Hepatocyte (in vitro differentiated cells): ENCODE measurements at regions not wholly inside any gene's neighbourhood (a gene's known extent, or its start where the extent isn't known, plus 50 kb on each side); places are given as distances from the start of the nearest gene placed in this dataset.

Experiments
- EZH2 ChIP-seq: fragments of 200-600 bp; sonication (generic); IDR thresholded peaks from 2 replicates; pipeline ENCODE4 v1.6.1; 2016; ENCODE audit warnings: antibody characterized with exemption, mild to moderate bottlenecking, borderline replicate concordance
- TF ChIP-seq, protein P1 (sequence below): fragments of 200-600 bp; sonication (generic); IDR thresholded peaks from 2 replicates; pipeline ENCODE4 v1.5.1; 2016; ENCODE audit warnings: antibody characterized with exemption, mild to moderate bottlenecking; ENCODE audit not compliant: poor library complexity

- TF ChIP-seq, protein P1, sequence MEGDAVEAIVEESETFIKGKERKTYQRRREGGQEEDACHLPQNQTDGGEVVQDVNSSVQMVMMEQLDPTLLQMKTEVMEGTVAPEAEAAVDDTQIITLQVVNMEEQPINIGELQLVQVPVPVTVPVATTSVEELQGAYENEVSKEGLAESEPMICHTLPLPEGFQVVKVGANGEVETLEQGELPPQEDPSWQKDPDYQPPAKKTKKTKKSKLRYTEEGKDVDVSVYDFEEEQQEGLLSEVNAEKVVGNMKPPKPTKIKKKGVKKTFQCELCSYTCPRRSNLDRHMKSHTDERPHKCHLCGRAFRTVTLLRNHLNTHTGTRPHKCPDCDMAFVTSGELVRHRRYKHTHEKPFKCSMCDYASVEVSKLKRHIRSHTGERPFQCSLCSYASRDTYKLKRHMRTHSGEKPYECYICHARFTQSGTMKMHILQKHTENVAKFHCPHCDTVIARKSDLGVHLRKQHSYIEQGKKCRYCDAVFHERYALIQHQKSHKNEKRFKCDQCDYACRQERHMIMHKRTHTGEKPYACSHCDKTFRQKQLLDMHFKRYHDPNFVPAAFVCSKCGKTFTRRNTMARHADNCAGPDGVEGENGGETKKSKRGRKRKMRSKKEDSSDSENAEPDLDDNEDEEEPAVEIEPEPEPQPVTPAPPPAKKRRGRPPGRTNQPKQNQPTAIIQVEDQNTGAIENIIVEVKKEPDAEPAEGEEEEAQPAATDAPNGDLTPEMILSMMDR: no peak
- TF ChIP-seq EZH2: no peak
These were observed 1223.2 kb downstream of the OTOL1 start for GRCh38 chr3:162719684-162720341.
